GM12873 (cell line): ENCODE measurements at regions not wholly inside any gene's neighbourhood (a gene's known extent, or its start where the extent isn't known, plus 50 kb on each side); places are given as distances from the start of the nearest gene placed in this dataset.

Experiments
- CTCF ChIP-seq: IDR thresholded peaks from 2 replicates; pipeline ENCODE4 v1.5.1; 2012; ENCODE audit warnings: low read depth, mild to moderate bottlenecking, moderate library complexity, low read length, control low read depth; ENCODE audit not compliant: insufficient read depth; ENCODE audit errors: missing control alignments

- no peak for TF ChIP-seq CTCF
Observed at GRCh38 chr2:10220902-10221391, 81.8 kb upstream of the HPCAL1 start.

- TF ChIP-seq CTCF: no peak
Observed at GRCh38 chr2:10221443-10221842, 81.3 kb upstream of the HPCAL1 start.

GRCh38 chr2:10221976-10222870 lies 80.5 kb upstream of the HPCAL1 start:
- TF ChIP-seq CTCF: no peak

- no peak for TF ChIP-seq CTCF
Observed at GRCh38 chr2:10223471-10223870, 79.2 kb upstream of the HPCAL1 start.

- TF ChIP-seq CTCF: no peak
Observed at GRCh38 chr2:10223932-10224720, 78.6 kb upstream of the HPCAL1 start.

- no peak for TF ChIP-seq CTCF
Observed at GRCh38 chr2:10224734-10225133, 78.0 kb upstream of the HPCAL1 start.
